ENCODE measurements at regions not wholly inside any gene's neighbourhood (a gene's known extent, or its start where the extent isn't known, plus 50 kb on each side); places are given as distances from the start of the nearest gene placed in this dataset.

GRCh38 chr20:12404941-12405340 lies 487.2 kb downstream of the BTBD3 start:
- TF ChIP-seq, protein P1, sequence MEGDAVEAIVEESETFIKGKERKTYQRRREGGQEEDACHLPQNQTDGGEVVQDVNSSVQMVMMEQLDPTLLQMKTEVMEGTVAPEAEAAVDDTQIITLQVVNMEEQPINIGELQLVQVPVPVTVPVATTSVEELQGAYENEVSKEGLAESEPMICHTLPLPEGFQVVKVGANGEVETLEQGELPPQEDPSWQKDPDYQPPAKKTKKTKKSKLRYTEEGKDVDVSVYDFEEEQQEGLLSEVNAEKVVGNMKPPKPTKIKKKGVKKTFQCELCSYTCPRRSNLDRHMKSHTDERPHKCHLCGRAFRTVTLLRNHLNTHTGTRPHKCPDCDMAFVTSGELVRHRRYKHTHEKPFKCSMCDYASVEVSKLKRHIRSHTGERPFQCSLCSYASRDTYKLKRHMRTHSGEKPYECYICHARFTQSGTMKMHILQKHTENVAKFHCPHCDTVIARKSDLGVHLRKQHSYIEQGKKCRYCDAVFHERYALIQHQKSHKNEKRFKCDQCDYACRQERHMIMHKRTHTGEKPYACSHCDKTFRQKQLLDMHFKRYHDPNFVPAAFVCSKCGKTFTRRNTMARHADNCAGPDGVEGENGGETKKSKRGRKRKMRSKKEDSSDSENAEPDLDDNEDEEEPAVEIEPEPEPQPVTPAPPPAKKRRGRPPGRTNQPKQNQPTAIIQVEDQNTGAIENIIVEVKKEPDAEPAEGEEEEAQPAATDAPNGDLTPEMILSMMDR (IDR thresholded peaks at IDR 0.05; ENCODE audit: borderline replicate concordance, extremely low read depth, low read length, poor library complexity, severe bottlenecking) = no peak
- TF ChIP-seq EZH2 (IDR thresholded peaks at IDR 0.05; ENCODE audit: borderline replicate concordance, low read depth, low read length, severe bottlenecking) = no peak
